ENCODE measurements at regions not wholly inside any gene's neighbourhood (a gene's known extent, or its start where the extent isn't known, plus 50 kb on each side); places are given as distances from the start of the nearest gene placed in this dataset.
"Not testable (repeated sequence)": the region's sequence is repeated elsewhere in the genome, so short reads cannot be mapped to it uniquely, and the experiment has no call there.

- H3K4me3 ChIP-seq (ENCODE audit: low read depth in 1 of 3, low read length in 3 of 3), result no peak overlapping the region
- H3K27ac ChIP-seq (ENCODE audit: low read depth in 1 of 3, low read length in 2 of 3), result no peak overlapping the region
- FAIRE-seq (no peak), DNase-seq (no peak)
- H3K27me3 ChIP-seq (ENCODE audit: control insufficient read depth in 3 of 3, insufficient read depth in 3 of 3, low read length in 3 of 3), result no peaks in the 10 kb centered on the region
- H3K4me1 ChIP-seq (ENCODE audit: control insufficient read depth in 3 of 3, insufficient read depth in 2 of 3, low read depth in 1 of 3, low read length in 2 of 3), result peaks cover 0 to 9% (median 0%) of the 10 kb centered on the region in 3 donors
- 64 to 77% (median 73%) methylated on average over 4 of the region's 4 CpGs for WGBS, 3 donors
- peaks cover 0 to 3% of the 10 kb centered on the region in 2 donors for H3K9me3 ChIP-seq (ENCODE audit: control insufficient read depth in 2 of 2, insufficient read depth in 1 of 2, low read depth in 1 of 2, low read length in 1 of 2)
- no peaks in the 10 kb centered on the region for H3K36me3 ChIP-seq (ENCODE audit: control insufficient read depth in 3 of 3, insufficient read depth in 2 of 3, low read depth in 1 of 3, low read length in 3 of 3)
Measured at GRCh38 chr6:6741264-6741663, 152.7 kb downstream of the LY86 start.

GRCh38 chr6:6742535-6742934 lies 154.0 kb downstream of the LY86 start:
- 86 to 94% (median 92%) methylated on average over 2 of the region's 2 CpGs for WGBS, 3 donors
- Histone ChIP-seq H3K9me3 (ENCODE audit: control insufficient read depth in 2 of 2, insufficient read depth in 1 of 2, low read depth in 1 of 2, low read length in 1 of 2) (peaks cover 0 to 3% of the 10 kb centered on the region in 2 donors), H3K36me3 (ENCODE audit: control insufficient read depth in 3 of 3, insufficient read depth in 2 of 3, low read depth in 1 of 3, low read length in 3 of 3) (no peaks in the 10 kb centered on the region), H3K4me3 (ENCODE audit: low read depth in 1 of 3, low read length in 3 of 3) (no peak overlapping the region), H3K27ac (ENCODE audit: low read depth in 1 of 3, low read length in 2 of 3) (no peak overlapping the region), H3K4me1 (ENCODE audit: control insufficient read depth in 3 of 3, insufficient read depth in 2 of 3, low read depth in 1 of 3, low read length in 2 of 3) (peaks cover 0 to 4% (median 0%) of the 10 kb centered on the region in 3 donors), H3K27me3 (ENCODE audit: control insufficient read depth in 3 of 3, insufficient read depth in 3 of 3, low read length in 3 of 3) (no peaks in the 10 kb centered on the region)
- DNase-seq, result no peak
- no peak for FAIRE-seq

DNA sequence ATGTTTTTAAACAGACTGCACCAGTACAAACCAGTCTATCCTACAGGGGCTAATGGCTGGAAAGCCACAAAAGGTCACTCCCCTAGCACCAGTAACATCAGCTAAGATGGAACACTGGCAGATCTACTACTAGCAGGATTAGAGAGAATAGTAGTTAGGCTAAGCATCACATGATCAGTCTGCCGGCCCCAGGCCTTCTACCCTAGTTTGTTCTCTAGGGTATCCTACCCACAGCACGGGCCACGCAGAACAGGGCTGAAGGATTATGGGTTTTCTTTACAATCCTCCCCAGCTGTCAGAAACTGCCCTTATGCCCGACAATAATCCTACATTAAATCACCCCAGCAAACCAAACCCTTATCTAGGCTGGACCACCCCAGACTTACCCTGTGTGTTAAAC lies 156.0 kb downstream of the LY86 start:
- Histone ChIP-seq H3K9me3 (ENCODE audit: control insufficient read depth in 2 of 2, insufficient read depth in 1 of 2, low read depth in 1 of 2, low read length in 1 of 2) (peaks cover 0 to 3% of the 10 kb centered on the region in 2 donors), H3K4me3 (ENCODE audit: low read depth in 1 of 3, low read length in 3 of 3) (no peak overlapping the region), H3K27ac (ENCODE audit: low read depth in 1 of 3, low read length in 2 of 3) (no peak overlapping the region), H3K27me3 (ENCODE audit: control insufficient read depth in 3 of 3, insufficient read depth in 3 of 3, low read length in 3 of 3) (no peaks in the 10 kb centered on the region), H3K36me3 (ENCODE audit: control insufficient read depth in 3 of 3, insufficient read depth in 2 of 3, low read depth in 1 of 3, low read length in 3 of 3) (no peaks in the 10 kb centered on the region), H3K4me1 (ENCODE audit: control insufficient read depth in 3 of 3, insufficient read depth in 2 of 3, low read depth in 1 of 3, low read length in 2 of 3) (peaks cover 0 to 2% (median 0%) of the 10 kb centered on the region in 3 donors)
- FAIRE-seq, result no peak
- WGBS, 3 donors, result 74 to 83% (median 76%) methylated on average over 4 of the region's 4 CpGs
- no peak for DNase-seq

DNA sequence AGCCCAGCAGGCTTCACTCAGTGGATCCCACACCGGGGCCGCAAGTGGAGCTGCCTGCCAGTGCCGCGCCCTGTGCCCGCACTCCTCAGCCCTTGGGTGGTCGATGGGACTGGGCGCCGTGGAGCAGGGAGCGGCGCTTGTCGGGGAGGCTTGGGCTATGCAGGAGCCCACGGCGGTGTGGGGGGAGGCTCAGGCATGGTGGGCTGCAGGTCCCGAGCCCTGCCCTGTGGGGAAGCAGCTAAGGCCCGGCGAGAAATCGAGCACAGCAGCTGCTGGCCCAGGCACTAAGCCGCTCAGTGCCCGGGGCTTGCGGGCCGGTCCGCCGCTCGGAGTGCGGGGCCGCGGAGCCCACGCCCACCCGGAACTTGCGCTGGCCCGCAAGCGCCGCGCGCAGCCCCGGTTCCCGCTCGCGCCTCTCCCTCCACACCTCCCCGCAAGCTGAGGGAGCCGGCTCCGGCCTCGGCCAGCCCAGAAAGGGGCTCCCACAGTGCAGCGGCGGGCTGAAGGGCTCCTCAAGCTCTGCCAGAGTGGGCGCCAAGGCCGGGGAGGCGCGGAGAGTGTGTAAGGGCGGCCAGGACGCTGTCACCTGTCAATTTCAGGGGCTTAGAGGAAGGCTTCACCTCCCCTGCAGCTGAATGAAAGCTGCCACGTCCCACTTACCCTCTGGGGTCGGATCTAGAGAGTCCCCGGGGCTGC lies 157.3 kb downstream of the LY86 start:
- H3K4me3 ChIP-seq (ENCODE audit: low read depth in 1 of 3, low read length in 3 of 3); FAIRE-seq; DNase-seq; H3K27ac ChIP-seq (ENCODE audit: low read depth in 1 of 3, low read length in 2 of 3); H3K36me3 ChIP-seq (ENCODE audit: control insufficient read depth in 3 of 3, insufficient read depth in 2 of 3, low read depth in 1 of 3, low read length in 3 of 3); H3K27me3 ChIP-seq (ENCODE audit: control insufficient read depth in 3 of 3, insufficient read depth in 3 of 3, low read length in 3 of 3); H3K9me3 ChIP-seq (ENCODE audit: control insufficient read depth in 2 of 2, insufficient read depth in 1 of 2, low read depth in 1 of 2, low read length in 1 of 2): not testable (repeated sequence)
- 95 to 98% (median 96%) methylated on average over 45 to 54 of the region's 54 CpGs for WGBS, 3 donors
- H3K4me1 ChIP-seq (ENCODE audit: control insufficient read depth in 3 of 3, insufficient read depth in 2 of 3, low read depth in 1 of 3, low read length in 2 of 3), result peaks cover 0 to 14% (median 3%) of the 10 kb centered on the region in 3 donors

DNA sequence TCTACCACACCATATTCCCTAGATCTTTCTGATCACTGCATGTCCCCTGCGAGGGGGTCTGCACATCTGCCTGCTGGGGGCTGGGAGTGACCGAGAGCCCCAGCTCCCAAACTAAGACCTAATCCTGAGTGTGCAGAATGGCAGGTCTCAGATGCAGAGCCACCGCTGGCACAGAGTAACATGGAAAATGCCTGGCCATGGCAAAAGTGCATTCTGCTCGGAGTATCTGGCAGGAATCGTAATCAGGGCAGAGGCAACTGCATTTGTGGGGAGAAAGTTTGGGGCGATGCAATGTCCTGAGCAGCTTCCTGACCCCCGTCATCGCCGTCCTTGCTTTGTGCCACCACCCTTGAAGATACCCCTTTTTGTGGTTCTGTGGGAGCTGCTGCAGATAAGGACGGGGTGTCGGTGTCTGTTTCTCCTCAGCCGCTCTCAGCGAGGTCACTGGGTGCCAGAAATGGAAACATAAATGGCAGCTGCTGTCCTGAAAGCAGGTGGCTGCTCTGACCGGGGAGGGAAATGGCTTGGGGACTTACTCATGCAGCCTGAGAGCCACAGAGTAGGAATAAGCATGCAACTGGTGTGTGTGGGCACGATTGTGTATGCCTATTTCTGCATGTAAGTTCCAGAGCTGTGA lies 157.9 kb downstream of the LY86 start:
- DNase-seq, result no peak
- Histone ChIP-seq H3K4me3 (ENCODE audit: low read depth in 1 of 3, low read length in 3 of 3) (no peak overlapping the region), H3K27me3 (ENCODE audit: control insufficient read depth in 3 of 3, insufficient read depth in 3 of 3, low read length in 3 of 3) (no peaks in the 10 kb centered on the region), H3K36me3 (ENCODE audit: control insufficient read depth in 3 of 3, insufficient read depth in 2 of 3, low read depth in 1 of 3, low read length in 3 of 3) (no peaks in the 10 kb centered on the region), H3K9me3 (ENCODE audit: control insufficient read depth in 2 of 2, insufficient read depth in 1 of 2, low read depth in 1 of 2, low read length in 1 of 2) (peaks cover 0 to 3% of the 10 kb centered on the region in 2 donors), H3K4me1 (ENCODE audit: control insufficient read depth in 3 of 3, insufficient read depth in 2 of 3, low read depth in 1 of 3, low read length in 2 of 3) (peaks cover 0 to 21% (median 9%) of the 10 kb centered on the region in 3 donors), H3K27ac (ENCODE audit: low read depth in 1 of 3, low read length in 2 of 3) (no peak overlapping the region)
- FAIRE-seq, result no peak
- WGBS, 3 donors, result 48 to 67% (median 57%) methylated on average over 15 of the region's 15 CpGs

DNA sequence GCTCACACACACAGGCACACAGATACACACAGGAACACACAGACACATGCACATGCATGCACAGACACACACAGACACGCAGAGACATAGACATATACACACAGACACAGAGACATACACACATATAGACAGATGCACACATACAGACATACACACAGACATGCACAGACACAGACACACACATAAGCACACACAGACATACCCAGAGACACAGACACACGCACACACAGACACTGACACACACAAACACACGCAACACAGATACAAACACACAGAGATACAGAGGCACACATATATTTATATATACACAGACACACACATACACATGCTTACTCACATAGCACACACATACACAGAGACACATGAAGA lies 158.4 kb downstream of the LY86 start:
- Histone ChIP-seq H3K27ac (ENCODE audit: low read depth in 1 of 3, low read length in 2 of 3) (no peak overlapping the region), H3K36me3 (ENCODE audit: control insufficient read depth in 3 of 3, insufficient read depth in 2 of 3, low read depth in 1 of 3, low read length in 3 of 3) (no peaks in the 10 kb centered on the region), H3K4me3 (ENCODE audit: low read depth in 1 of 3, low read length in 3 of 3) (no peak overlapping the region), H3K27me3 (ENCODE audit: control insufficient read depth in 3 of 3, insufficient read depth in 3 of 3, low read length in 3 of 3) (no peaks in the 10 kb centered on the region), H3K9me3 (ENCODE audit: control insufficient read depth in 2 of 2, insufficient read depth in 1 of 2, low read depth in 1 of 2, low read length in 1 of 2) (peaks cover 0 to 3% of the 10 kb centered on the region in 2 donors), H3K4me1 (ENCODE audit: control insufficient read depth in 3 of 3, insufficient read depth in 2 of 3, low read depth in 1 of 3, low read length in 2 of 3) (peaks cover under 1 to 26% (median 12%) of the 10 kb centered on the region in 3 donors)
- FAIRE-seq (no peak), DNase-seq (no peak)
- 82 to 91% (median 89%) methylated on average over 3 of the region's 3 CpGs for WGBS, 3 donors

GRCh38 chr6:6747371-6747770 lies 158.9 kb downstream of the LY86 start:
- no peak for FAIRE-seq

DNA sequence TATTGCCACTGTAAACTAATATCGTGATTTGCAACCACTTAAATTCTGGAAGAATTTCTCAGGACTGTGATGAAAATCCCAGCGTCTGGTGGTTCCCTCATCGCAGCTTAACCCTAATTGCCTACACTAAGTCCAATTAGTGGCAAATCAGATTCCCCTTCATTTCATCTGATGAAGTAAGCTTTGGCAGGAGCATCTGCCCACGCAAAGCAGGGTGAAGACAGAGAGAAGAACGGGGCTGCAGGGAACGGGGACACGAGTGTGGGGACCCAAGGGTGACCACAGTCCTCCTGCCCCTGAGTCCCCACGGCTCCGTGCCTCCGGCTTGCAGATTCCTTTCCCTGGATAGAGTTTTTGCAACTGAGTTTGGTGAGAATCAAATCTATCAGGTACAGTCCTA lies 159.5 kb downstream of the LY86 start:
- DNase-seq (no peak), FAIRE-seq (no peak)
- Histone ChIP-seq H3K4me3 (ENCODE audit: low read depth in 1 of 3, low read length in 3 of 3) (no peak overlapping the region), H3K27me3 (ENCODE audit: control insufficient read depth in 3 of 3, insufficient read depth in 3 of 3, low read length in 3 of 3) (no peaks in the 10 kb centered on the region), H3K9me3 (ENCODE audit: control insufficient read depth in 2 of 2, insufficient read depth in 1 of 2, low read depth in 1 of 2, low read length in 1 of 2) (peaks cover 0 to 3% of the 10 kb centered on the region in 2 donors), H3K27ac (ENCODE audit: low read depth in 1 of 3, low read length in 2 of 3) (no peak overlapping the region), H3K36me3 (ENCODE audit: control insufficient read depth in 3 of 3, insufficient read depth in 2 of 3, low read depth in 1 of 3, low read length in 3 of 3) (no peaks in the 10 kb centered on the region), H3K4me1 (ENCODE audit: control insufficient read depth in 3 of 3, insufficient read depth in 2 of 3, low read depth in 1 of 3, low read length in 2 of 3) (peaks cover 2 to 35% (median 17%) of the 10 kb centered on the region in 3 donors)
- 92 to 95% (median 92%) methylated on average over 10 of the region's 10 CpGs for WGBS, 3 donors

More at GRCh38 chr6:6747371-6747770, 158.9 kb downstream of the LY86 start:
- Histone ChIP-seq H3K36me3 (ENCODE audit: control insufficient read depth in 3 of 3, insufficient read depth in 2 of 3, low read depth in 1 of 3, low read length in 3 of 3) (no peaks in the 10 kb centered on the region), H3K27ac (ENCODE audit: low read depth in 1 of 3, low read length in 2 of 3) (no peak overlapping the region), H3K9me3 (ENCODE audit: control insufficient read depth in 2 of 2, insufficient read depth in 1 of 2, low read depth in 1 of 2, low read length in 1 of 2) (peaks cover 0 to 3% of the 10 kb centered on the region in 2 donors), H3K4me1 (ENCODE audit: control insufficient read depth in 3 of 3, insufficient read depth in 2 of 3, low read depth in 1 of 3, low read length in 2 of 3) (peaks cover 2 to 29% (median 16%) of the 10 kb centered on the region in 3 donors), H3K27me3 (ENCODE audit: control insufficient read depth in 3 of 3, insufficient read depth in 3 of 3, low read length in 3 of 3) (no peaks in the 10 kb centered on the region), H3K4me3 (ENCODE audit: low read depth in 1 of 3, low read length in 3 of 3) (no peak overlapping the region)
- WGBS, 3 donors, result 83 to 88% (median 86%) methylated on average over 6 of the region's 6 CpGs
- no peak for DNase-seq

All from small intestine (tissue), 7 donors.